WTC11 (cell line): ENCODE measurements at regions not wholly inside any gene's neighbourhood (a gene's known extent, or its start where the extent isn't known, plus 50 kb on each side); places are given as distances from the start of the nearest gene placed in this dataset.

Source experiments
- CBFB ChIP-seq: sonication (generic); formaldehyde crosslinking; IDR thresholded peaks from 2 replicates; pipeline ENCODE4 v1.8.1; 2022; ENCODE audit warnings: mild to moderate bottlenecking, low read depth, missing genetic modification reagents
- ETV6 ChIP-seq: sonication (generic); formaldehyde crosslinking; IDR thresholded peaks from 2 replicates; pipeline ENCODE4 v1.8.1; 2022; ENCODE audit warnings: mild to moderate bottlenecking, missing genetic modification reagents
- NR2C2 ChIP-seq: sonication (generic); formaldehyde crosslinking; IDR thresholded peaks from 2 replicates; pipeline ENCODE4 v1.8.0; 2022; ENCODE audit warnings: mild to moderate bottlenecking, missing genetic modification reagents
- SP1 ChIP-seq: sonication (generic); formaldehyde crosslinking; conservative IDR thresholded peaks from 2 replicates; pipeline ENCODE4 v1.8.1; 2022; ENCODE audit warnings: missing genetic modification reagents
- ZBTB43 ChIP-seq: sonication (generic); formaldehyde crosslinking; IDR thresholded peaks from 2 replicates; pipeline ENCODE4 v1.8.1; 2023; ENCODE audit warnings: mild to moderate bottlenecking, missing genetic modification reagents

GRCh38 chr9:103991001-103991400 is 103.1 kb upstream of the SMC2 start:
- TF ChIP-seq ETV6 (CRISPR knock-in tag) (no peak), NR2C2 (CRISPR knock-in tag) (no peak), ZBTB43 (CRISPR knock-in tag) (no peak), CBFB (CRISPR knock-in tag) (no peak), SP1 (CRISPR knock-in tag) (no peak)
